GM12878 (cell line): ENCODE measurements at regions not wholly inside any gene's neighbourhood (a gene's known extent, or its start where the extent isn't known, plus 50 kb on each side); places are given as distances from the start of the nearest gene placed in this dataset.

Experiments used
- ATAC-seq: fragments of 200-7000 bp; cut with Tn5 transposase; 3 replicates; pipeline ENCODE4 v1.9.1; 2020; ENCODE audit warnings: mild to moderate bottlenecking, moderate library complexity
- BruUV-seq: library from RNA; stranded (reverse); fragments of 400-500 nt; replicated peaks from 2 replicates; lab custom pipeline; 2021; lab: Mats Ljungman, UMichigan
- CTCF ChIA-PET: fragments of 300-600 bp; sonication (Branson Sonifier 250); formaldehyde crosslinking; extraction: SDS; loops from one replicate; lab custom pipeline; 2021; ENCODE audit warnings: inconsistent platforms; lab: Yijun Ruan, JAX
- POLR2A ChIA-PET: fragments of 350-600 bp; formaldehyde crosslinking; extraction: SDS; loops from one replicate; lab custom pipeline; 2021; ENCODE audit warnings: inconsistent platforms; lab: Charles Lee
- RAD21 ChIA-PET: fragments of 300-600 bp; sonication (Branson Sonifier 250); formaldehyde crosslinking; loops from one replicate; lab custom pipeline; 2023; ENCODE audit warnings: antibody characterized with exemption; ENCODE audit not compliant: unreplicated experiment; lab: Charles Lee
- SMC1A ChIA-PET: fragments of 300-600 bp; sonication (Branson Sonifier 250); formaldehyde crosslinking; loops from one replicate; lab custom pipeline; 2023; ENCODE audit not compliant: unreplicated experiment, uncharacterized antibody; lab: Charles Lee
- DNase-seq: peaks from one replicate; pipeline ENCODE4 v3.0.0-alpha.2; 2011; ENCODE audit warnings: low read depth, low spot score
- FAIRE-seq: peaks from 3 replicates; lab custom pipeline; 2011; peaks lifted over from hg19 to GRCh38; lab: Jason Lieb, UNC
- H2AFZ ChIP-seq: 2 replicates; pipeline ENCODE4 v1.6.0; 2011; ENCODE audit warnings: low read depth, low read length, control low read depth; ENCODE audit not compliant: control insufficient read depth
- H3K27ac ChIP-seq: 2 replicates; pipeline ENCODE4 v1.5.1; 2011; ENCODE audit warnings: control low read depth; ENCODE audit not compliant: control insufficient read depth, insufficient read depth
- H3K27me3 ChIP-seq, 2 experiments: replicated peaks in 1 of 2; 2 replicates each; pipeline versions ENCODE4 v1.6.0 to v1.6.1; 2011; ENCODE audit warnings: low read length in 1 of 2; ENCODE audit not compliant: control insufficient read depth in 2 of 2, insufficient read depth in 2 of 2
- H3K36me3 ChIP-seq, 2 experiments: 2 replicates each; pipeline ENCODE4 v1.5.1; 2011; ENCODE audit warnings: low read length in 1 of 2; ENCODE audit not compliant: control insufficient read depth in 2 of 2, insufficient read depth in 2 of 2
- H3K4me1 ChIP-seq: 2 replicates; pipeline ENCODE4 v1.6.1; 2011; ENCODE audit warnings: mild to moderate bottlenecking, low read length, moderate library complexity, mixed read lengths; ENCODE audit not compliant: control insufficient read depth, insufficient read depth
- H3K4me2 ChIP-seq: 2 replicates; pipeline ENCODE4 v1.6.0; 2011; ENCODE audit warnings: control low read depth; ENCODE audit not compliant: control insufficient read depth, insufficient read depth
- H3K4me3 ChIP-seq: fragments of 200-600 bp; sonication (generic); 2 replicates; pipeline ENCODE4 v1.5.1; 2016
- H3K79me2 ChIP-seq: 2 replicates; pipeline ENCODE4 v1.6.0; 2011; ENCODE audit warnings: low read length; ENCODE audit not compliant: control insufficient read depth, insufficient read depth
- H3K9ac ChIP-seq: 2 replicates; pipeline ENCODE4 v1.8.0; 2011; ENCODE audit warnings: low read length, control low read depth, mixed read lengths; ENCODE audit not compliant: control insufficient read depth, insufficient read depth
- H3K9me3 ChIP-seq: replicated peaks from 3 replicates; pipeline ENCODE4 v1.5.1; 2011; ENCODE audit warnings: mild to moderate bottlenecking, low read length; ENCODE audit not compliant: control insufficient read depth, insufficient read depth
- H4K20me1 ChIP-seq: 2 replicates; pipeline ENCODE4 v1.6.0; 2011; ENCODE audit not compliant: control insufficient read depth, insufficient read depth
- CREM ChIP-seq: IDR thresholded peaks from 2 replicates; pipeline ENCODE4 v1.6.1; 2014; ENCODE audit warnings: antibody characterized with exemption, low read depth
- HDAC6 ChIP-seq: fragments of 200-600 bp; sonication (generic); IDR thresholded peaks from one replicate; pipeline ENCODE4 v1.8.0; 2017; ENCODE audit warnings: antibody characterized with exemption; ENCODE audit not compliant: unreplicated experiment
- NFIC ChIP-seq: IDR thresholded peaks from 2 replicates; pipeline ENCODE4 v1.6.1; 2012; ENCODE audit warnings: low read depth, mild to moderate bottlenecking, inconsistent platforms, low read length, moderate library complexity
- NFXL1 ChIP-seq: fragments of 450-650 bp; IDR thresholded peaks from 2 replicates; pipeline ENCODE4 v1.6.1; 2017; ENCODE audit warnings: antibody characterized with exemption, mild to moderate bottlenecking, borderline replicate concordance
- NR2C2 ChIP-seq: IDR thresholded peaks from 2 replicates; pipeline ENCODE4 v1.6.1; 2011; ENCODE audit warnings: borderline replicate concordance, low read depth; ENCODE audit not compliant: control insufficient read depth, insufficient read length
- PAX5 ChIP-seq: IDR thresholded peaks from 2 replicates; pipeline ENCODE4 v1.6.1; 2011; ENCODE audit warnings: low read depth, low read length, borderline replicate concordance
- POLR2A ChIP-seq: IDR thresholded peaks from 2 replicates; pipeline ENCODE4 v1.6.1; 2011; ENCODE audit warnings: low read depth, mild to moderate bottlenecking, low read length
- RAD51 ChIP-seq: fragments of 450-650 bp; IDR thresholded peaks from 2 replicates; pipeline ENCODE4 v1.6.1; 2016; ENCODE audit warnings: moderate library complexity, mild to moderate bottlenecking, inconsistent platforms
- RCOR1 ChIP-seq: conservative IDR thresholded peaks from 2 replicates; pipeline ENCODE4 v1.6.1; 2012; ENCODE audit warnings: low read depth, low read length, improper control_type of control experiment
- RUNX3 ChIP-seq: IDR thresholded peaks from 2 replicates; pipeline ENCODE4 v1.6.1; 2012; ENCODE audit warnings: low read length, inconsistent platforms
- SMARCA5 ChIP-seq: fragments of 450-650 bp; IDR thresholded peaks from 2 replicates; pipeline ENCODE4 v1.6.1; 2017; ENCODE audit warnings: mild to moderate bottlenecking
- SMC3 ChIP-seq: IDR thresholded peaks from 2 replicates; pipeline ENCODE4 v1.6.1; 2011; ENCODE audit warnings: low read length, improper control_type of control experiment, borderline replicate concordance
- TBL1XR1 ChIP-seq: IDR thresholded peaks from 2 replicates; pipeline ENCODE4 v1.6.1; 2012; ENCODE audit warnings: low read depth, low read length, improper control_type of control experiment
- YBX1 ChIP-seq: fragments of 450-650 bp; IDR thresholded peaks from 2 replicates; pipeline ENCODE4 v1.6.1; 2016; ENCODE audit warnings: antibody characterized with exemption
- WGBS: methylation state at CpG from one replicate; pipeline ENCODE4 v1.1.6; 2016; ENCODE audit warnings: low lambda C conversion rate; ENCODE audit not compliant: insufficient replicate concordance, insufficient coverage; ENCODE audit errors: missing lambda C conversion rate; 5-methylcytosine and 5-hydroxymethylcytosine counted together
- in situ Hi-C: fragments of 300-500 bp; cut with MboI; formaldehyde crosslinking; loops from 9 replicates; pipeline ENCODE4 v1.14.3; 2018; ENCODE audit warnings: mixed read lengths
- intact Hi-C: fragments of 100-400 bp; cut with micrococcal nuclease; formaldehyde crosslinking; loops from one replicate; pipeline ENCODE4 v1.14.2; 2022; ENCODE audit not compliant: unreplicated experiment
- TF ChIP-seq, protein P1 (sequence below): fragments of 450-650 bp; IDR thresholded peaks from 2 replicates; pipeline ENCODE4 v1.6.1; 2016; ENCODE audit warnings: mild to moderate bottlenecking
- TF ChIP-seq, protein P2 (sequence below): IDR thresholded peaks from 2 replicates; pipeline ENCODE4 v1.6.1; 2012; ENCODE audit warnings: improper control_type of control experiment, low read depth, low read length; ENCODE audit not compliant: insufficient replicate concordance
- TF ChIP-seq, protein P3 (sequence below): IDR thresholded peaks from 2 replicates; pipeline ENCODE4 v1.6.1; 2012; ENCODE audit warnings: low read depth, low read length, improper control_type of control experiment

DNA sequence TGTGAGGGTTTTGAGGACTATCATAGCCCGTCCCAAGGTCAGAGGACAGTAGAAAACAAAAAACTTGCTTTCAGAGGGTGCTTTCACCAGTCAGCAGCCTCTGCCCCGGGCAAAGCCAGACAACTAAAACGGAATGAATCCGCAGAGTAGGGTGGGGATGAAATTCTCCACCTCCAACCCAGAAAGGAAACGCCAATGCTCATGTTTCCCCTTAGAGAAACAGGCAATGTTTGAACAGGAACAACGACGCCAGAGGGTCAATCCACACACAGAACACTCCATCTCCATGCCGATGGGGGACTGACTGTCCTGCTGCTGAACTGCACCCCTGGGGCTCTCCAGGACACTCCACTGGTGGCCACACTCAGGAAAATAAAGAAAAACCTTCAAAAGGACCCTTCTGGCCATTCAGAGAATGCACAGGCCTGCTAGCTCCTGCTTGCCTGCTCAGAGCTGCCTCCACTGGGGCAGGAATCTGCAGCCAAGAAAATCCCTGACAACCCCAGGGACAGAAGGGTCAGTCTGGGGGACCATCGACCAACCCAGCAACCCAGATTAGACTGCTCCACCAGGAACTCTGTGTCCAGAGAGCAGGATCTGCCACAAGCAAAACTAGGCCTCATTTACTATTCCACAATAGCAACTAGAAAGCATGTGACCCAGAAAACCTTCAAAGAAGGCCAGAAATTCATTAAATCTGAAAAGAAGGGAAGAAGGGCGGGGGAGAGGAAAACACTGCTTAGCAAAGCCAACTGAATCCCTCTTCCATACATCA, 116.0 kb downstream of the TOMM20 start:
- Histone ChIP-seq H3K36me3 (no peaks in the 10 kb centered on the region), H3K4me3 (no peak overlapping the region; the same call in 1 of the 2 replicates), H3K27ac (peak overlapping the region; percentile 99), H3K9me3 (no peaks in the 10 kb centered on the region; the same call in 2 of the 3 replicates), H2AFZ (no peak overlapping the region), H3K9ac (peak overlapping the region; percentile 78), H3K79me2 (0 out of 2 replicates have a peak, but pooled peaks cover 1% of the 10 kb centered on the region), H4K20me1 (no peaks in the 10 kb centered on the region), H3K4me2 (peak overlapping the region; percentile 93), H3K4me1 (peaks cover 85% of the 10 kb centered on the region), H3K27me3 (no peaks in the 10 kb centered on the region)
- in situ Hi-C loops (loop anchor here (5.0 kb wide), 1 partner anchor 35 kb away; no protein-coding TSS in a partner anchor), intact Hi-C loops (loop anchor here (1.0 to 2.0 kb wide), 2 partner anchors 282 to 401 kb away; no protein-coding TSS in a partner anchor)
- WGBS, result 15% methylated on average over 10 of the region's 10 CpGs
- ChIA-PET POLR2A (interaction anchor here (0.6 to 7.8 kb wide), 14 partner anchors 14 to 401 kb away, joined by 3 to 111 read pairs (median 4); no protein-coding TSS in a partner anchor), RAD21 (interaction anchor here (0.7 to 11.3 kb wide), 35 partner anchors 8 to 535 kb away, joined by 3 to 257 read pairs (median 7); partner anchors contain the start of gene IRF2BP2), CTCF (interaction anchor here (1.0 to 2.9 kb wide), 8 partner anchors 25 to 71 kb away, joined by 3 to 14 read pairs (median 5); no protein-coding TSS in a partner anchor), SMC1A (interaction anchor here (0.6 to 12.9 kb wide), 33 partner anchors 10 to 517 kb away, joined by 3 to 229 read pairs (median 5); no protein-coding TSS in a partner anchor)
- FAIRE-seq (no peak), DNase-seq (no peak), ATAC-seq (no peak)
- BruUV-seq, result TSS peak; percentile 96
- no peak; the same call in 1 of the 2 replicates for TF ChIP-seq CREM
- TF ChIP-seq NR2C2, result no peak
- no peak for TF ChIP-seq NFIC
- no peak for TF ChIP-seq TBL1XR1
- peak; percentile 48 for TF ChIP-seq POLR2A
- no peak for TF ChIP-seq RCOR1
- TF ChIP-seq, protein P1, sequence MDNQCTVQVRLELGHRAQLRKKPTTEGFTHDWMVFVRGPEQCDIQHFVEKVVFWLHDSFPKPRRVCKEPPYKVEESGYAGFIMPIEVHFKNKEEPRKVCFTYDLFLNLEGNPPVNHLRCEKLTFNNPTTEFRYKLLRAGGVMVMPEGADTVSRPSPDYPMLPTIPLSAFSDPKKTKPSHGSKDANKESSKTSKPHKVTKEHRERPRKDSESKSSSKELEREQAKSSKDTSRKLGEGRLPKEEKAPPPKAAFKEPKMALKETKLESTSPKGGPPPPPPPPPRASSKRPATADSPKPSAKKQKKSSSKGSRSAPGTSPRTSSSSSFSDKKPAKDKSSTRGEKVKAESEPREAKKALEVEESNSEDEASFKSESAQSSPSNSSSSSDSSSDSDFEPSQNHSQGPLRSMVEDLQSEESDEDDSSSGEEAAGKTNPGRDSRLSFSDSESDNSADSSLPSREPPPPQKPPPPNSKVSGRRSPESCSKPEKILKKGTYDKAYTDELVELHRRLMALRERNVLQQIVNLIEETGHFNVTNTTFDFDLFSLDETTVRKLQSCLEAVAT, result peak; percentile 51; the same call in 1 of the 2 replicates
- TF ChIP-seq SMC3, result no peak
- TF ChIP-seq, protein P2, sequence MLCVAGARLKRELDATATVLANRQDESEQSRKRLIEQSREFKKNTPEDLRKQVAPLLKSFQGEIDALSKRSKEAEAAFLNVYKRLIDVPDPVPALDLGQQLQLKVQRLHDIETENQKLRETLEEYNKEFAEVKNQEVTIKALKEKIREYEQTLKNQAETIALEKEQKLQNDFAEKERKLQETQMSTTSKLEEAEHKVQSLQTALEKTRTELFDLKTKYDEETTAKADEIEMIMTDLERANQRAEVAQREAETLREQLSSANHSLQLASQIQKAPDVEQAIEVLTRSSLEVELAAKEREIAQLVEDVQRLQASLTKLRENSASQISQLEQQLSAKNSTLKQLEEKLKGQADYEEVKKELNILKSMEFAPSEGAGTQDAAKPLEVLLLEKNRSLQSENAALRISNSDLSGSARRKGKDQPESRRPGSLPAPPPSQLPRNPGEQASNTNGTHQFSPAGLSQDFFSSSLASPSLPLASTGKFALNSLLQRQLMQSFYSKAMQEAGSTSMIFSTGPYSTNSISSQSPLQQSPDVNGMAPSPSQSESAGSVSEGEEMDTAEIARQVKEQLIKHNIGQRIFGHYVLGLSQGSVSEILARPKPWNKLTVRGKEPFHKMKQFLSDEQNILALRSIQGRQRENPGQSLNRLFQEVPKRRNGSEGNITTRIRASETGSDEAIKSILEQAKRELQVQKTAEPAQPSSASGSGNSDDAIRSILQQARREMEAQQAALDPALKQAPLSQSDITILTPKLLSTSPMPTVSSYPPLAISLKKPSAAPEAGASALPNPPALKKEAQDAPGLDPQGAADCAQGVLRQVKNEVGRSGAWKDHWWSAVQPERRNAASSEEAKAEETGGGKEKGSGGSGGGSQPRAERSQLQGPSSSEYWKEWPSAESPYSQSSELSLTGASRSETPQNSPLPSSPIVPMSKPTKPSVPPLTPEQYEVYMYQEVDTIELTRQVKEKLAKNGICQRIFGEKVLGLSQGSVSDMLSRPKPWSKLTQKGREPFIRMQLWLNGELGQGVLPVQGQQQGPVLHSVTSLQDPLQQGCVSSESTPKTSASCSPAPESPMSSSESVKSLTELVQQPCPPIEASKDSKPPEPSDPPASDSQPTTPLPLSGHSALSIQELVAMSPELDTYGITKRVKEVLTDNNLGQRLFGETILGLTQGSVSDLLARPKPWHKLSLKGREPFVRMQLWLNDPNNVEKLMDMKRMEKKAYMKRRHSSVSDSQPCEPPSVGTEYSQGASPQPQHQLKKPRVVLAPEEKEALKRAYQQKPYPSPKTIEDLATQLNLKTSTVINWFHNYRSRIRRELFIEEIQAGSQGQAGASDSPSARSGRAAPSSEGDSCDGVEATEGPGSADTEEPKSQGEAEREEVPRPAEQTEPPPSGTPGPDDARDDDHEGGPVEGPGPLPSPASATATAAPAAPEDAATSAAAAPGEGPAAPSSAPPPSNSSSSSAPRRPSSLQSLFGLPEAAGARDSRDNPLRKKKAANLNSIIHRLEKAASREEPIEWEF, result no peak
- no peak for TF ChIP-seq RUNX3
- TF ChIP-seq HDAC6, result no peak
- TF ChIP-seq PAX5, result no peak
- TF ChIP-seq, protein P3, sequence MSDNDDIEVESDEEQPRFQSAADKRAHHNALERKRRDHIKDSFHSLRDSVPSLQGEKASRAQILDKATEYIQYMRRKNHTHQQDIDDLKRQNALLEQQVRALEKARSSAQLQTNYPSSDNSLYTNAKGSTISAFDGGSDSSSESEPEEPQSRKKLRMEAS, result no peak
- no peak for TF ChIP-seq YBX1
- no peak for TF ChIP-seq RAD51
- 0 out of 2 replicates have a peak, but pooled peaks have one; percentile 10 for TF ChIP-seq SMARCA5
- TF ChIP-seq NFXL1, result no peak
